ENCODE measurements at regions not wholly inside any gene's neighbourhood (a gene's known extent, or its start where the extent isn't known, plus 50 kb on each side); places are given as distances from the start of the nearest gene placed in this dataset.

- TF ChIP-seq CTCF (IDR thresholded peaks at IDR 0.05; ENCODE audit: low read depth, low read length, missing input control) (no peak), SP1 (IDR thresholded peaks at IDR 0.05) (no peak), GABPA (IDR thresholded peaks at IDR 0.05 in 1 of 2, conservative IDR thresholded peaks at IDR 0.05 in 1 of 2) (no peak), RXRA (IDR thresholded peaks at IDR 0.05) (no peak), REST (IDR thresholded peaks at IDR 0.05) (no peak)
- TF ChIP-seq, protein P1, sequence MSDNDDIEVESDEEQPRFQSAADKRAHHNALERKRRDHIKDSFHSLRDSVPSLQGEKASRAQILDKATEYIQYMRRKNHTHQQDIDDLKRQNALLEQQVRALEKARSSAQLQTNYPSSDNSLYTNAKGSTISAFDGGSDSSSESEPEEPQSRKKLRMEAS (IDR thresholded peaks at IDR 0.05): no peak
These were observed 62.6 kb upstream of the ATP11B start for GRCh38 chr3:182730675-182731042.
